ENCODE measurements at regions not wholly inside any gene's neighbourhood (a gene's known extent, or its start where the extent isn't known, plus 50 kb on each side); places are given as distances from the start of the nearest gene placed in this dataset.

GRCh38 chr10:108388706-108389105, 1224.2 kb upstream of the SORCS1 start:
- no peaks in the 10 kb centered on the region for H3K27me3 ChIP-seq (ENCODE audit: insufficient read depth)
- no peaks in the 10 kb centered on the region for H3K27me3 Mint-ChIP-seq (ENCODE audit: insufficient read depth, low read depth, poor library complexity)
- no peaks in the 10 kb centered on the region for H3F3A ChIP-seq (replicated peaks; ENCODE audit: low read depth)
- TF ChIP-seq, protein P1, sequence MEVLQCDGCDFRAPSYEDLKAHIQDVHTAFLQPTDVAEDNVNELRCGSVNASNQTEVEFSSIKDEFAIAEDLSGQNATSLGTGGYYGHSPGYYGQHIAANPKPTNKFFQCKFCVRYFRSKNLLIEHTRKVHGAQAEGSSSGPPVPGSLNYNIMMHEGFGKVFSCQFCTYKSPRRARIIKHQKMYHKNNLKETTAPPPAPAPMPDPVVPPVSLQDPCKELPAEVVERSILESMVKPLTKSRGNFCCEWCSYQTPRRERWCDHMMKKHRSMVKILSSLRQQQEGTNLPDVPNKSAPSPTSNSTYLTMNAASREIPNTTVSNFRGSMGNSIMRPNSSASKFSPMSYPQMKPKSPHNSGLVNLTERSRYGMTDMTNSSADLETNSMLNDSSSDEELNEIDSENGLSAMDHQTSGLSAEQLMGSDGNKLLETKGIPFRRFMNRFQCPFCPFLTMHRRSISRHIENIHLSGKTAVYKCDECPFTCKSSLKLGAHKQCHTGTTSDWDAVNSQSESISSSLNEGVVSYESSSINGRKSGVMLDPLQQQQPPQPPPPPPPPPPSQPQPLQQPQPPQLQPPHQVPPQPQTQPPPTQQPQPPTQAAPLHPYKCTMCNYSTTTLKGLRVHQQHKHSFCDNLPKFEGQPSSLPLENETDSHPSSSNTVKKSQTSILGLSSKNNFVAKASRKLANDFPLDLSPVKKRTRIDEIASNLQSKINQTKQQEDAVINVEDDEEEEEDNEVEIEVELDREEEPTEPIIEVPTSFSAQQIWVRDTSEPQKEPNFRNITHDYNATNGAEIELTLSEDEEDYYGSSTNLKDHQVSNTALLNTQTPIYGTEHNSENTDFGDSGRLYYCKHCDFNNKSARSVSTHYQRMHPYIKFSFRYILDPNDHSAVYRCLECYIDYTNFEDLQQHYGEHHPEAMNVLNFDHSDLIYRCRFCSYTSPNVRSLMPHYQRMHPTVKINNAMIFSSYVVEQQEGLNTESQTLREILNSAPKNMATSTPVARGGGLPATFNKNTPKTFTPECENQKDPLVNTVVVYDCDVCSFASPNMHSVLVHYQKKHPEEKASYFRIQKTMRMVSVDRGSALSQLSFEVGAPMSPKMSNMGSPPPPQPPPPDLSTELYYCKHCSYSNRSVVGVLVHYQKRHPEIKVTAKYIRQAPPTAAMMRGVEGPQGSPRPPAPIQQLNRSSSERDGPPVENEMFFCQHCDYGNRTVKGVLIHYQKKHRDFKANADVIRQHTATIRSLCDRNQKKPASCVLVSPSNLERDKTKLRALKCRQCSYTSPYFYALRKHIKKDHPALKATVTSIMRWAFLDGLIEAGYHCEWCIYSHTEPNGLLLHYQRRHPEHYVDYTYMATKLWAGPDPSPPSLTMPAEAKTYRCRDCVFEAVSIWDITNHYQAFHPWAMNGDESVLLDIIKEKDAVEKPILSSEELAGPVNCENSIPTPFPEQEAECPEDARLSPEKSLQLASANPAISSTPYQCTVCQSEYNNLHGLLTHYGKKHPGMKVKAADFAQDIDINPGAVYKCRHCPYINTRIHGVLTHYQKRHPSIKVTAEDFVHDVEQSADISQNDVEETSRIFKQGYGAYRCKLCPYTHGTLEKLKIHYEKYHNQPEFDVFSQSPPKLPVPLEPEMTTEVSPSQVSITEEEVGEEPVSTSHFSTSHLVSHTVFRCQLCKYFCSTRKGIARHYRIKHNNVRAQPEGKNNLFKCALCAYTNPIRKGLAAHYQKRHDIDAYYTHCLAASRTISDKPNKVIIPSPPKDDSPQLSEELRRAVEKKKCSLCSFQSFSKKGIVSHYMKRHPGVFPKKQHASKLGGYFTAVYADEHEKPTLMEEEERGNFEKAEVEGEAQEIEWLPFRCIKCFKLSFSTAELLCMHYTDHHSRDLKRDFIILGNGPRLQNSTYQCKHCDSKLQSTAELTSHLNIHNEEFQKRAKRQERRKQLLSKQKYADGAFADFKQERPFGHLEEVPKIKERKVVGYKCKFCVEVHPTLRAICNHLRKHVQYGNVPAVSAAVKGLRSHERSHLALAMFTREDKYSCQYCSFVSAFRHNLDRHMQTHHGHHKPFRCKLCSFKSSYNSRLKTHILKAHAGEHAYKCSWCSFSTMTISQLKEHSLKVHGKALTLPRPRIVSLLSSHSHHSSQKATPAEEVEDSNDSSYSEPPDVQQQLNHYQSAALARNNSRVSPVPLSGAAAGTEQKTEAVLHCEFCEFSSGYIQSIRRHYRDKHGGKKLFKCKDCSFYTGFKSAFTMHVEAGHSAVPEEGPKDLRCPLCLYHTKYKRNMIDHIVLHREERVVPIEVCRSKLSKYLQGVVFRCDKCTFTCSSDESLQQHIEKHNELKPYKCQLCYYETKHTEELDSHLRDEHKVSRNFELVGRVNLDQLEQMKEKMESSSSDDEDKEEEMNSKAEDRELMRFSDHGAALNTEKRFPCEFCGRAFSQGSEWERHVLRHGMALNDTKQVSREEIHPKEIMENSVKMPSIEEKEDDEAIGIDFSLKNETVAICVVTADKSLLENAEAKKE (CRISPR knock-in tag; IDR thresholded peaks at IDR 0.05) = no peak
- TF ChIP-seq ZNF331 (CRISPR knock-in tag; IDR thresholded peaks at IDR 0.05; ENCODE audit: low read depth) = no peak
- TF ChIP-seq EZH2phosphoT487 (IDR thresholded peaks at IDR 0.05; ENCODE audit: unreplicated experiment) = no peak
- no peak for TF ChIP-seq STAT1 (IDR thresholded peaks at IDR 0.05; ENCODE audit: unreplicated experiment)
- no peak for TF ChIP-seq EZH2 (IDR thresholded peaks at IDR 0.05; ENCODE audit: low read depth, unreplicated experiment)
- no peak for TF ChIP-seq CTCF (conservative IDR thresholded peaks at IDR 0.05; ENCODE audit: low read depth in 2 of 2)
- TF ChIP-seq NANOG (IDR thresholded peaks at IDR 0.05; ENCODE audit: borderline replicate concordance) = no peak
- TF ChIP-seq CREB1 (CRISPR knock-in tag; IDR thresholded peaks at IDR 0.05; ENCODE audit: low read depth) = no peak
- no peak for TF ChIP-seq POLR2AphosphoS5 (IDR thresholded peaks at IDR 0.05; ENCODE audit: low read depth)
- no peak for TF ChIP-seq ZNF114 (CRISPR knock-in tag; IDR thresholded peaks at IDR 0.05)
- TF ChIP-seq JUNB (IDR thresholded peaks at IDR 0.05; ENCODE audit: unreplicated experiment) = no peak
- TF ChIP-seq, protein P2, sequence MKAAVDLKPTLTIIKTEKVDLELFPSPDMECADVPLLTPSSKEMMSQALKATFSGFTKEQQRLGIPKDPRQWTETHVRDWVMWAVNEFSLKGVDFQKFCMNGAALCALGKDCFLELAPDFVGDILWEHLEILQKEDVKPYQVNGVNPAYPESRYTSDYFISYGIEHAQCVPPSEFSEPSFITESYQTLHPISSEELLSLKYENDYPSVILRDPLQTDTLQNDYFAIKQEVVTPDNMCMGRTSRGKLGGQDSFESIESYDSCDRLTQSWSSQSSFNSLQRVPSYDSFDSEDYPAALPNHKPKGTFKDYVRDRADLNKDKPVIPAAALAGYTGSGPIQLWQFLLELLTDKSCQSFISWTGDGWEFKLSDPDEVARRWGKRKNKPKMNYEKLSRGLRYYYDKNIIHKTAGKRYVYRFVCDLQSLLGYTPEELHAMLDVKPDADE (IDR thresholded peaks at IDR 0.05) = no peak
- TF ChIP-seq REST (IDR thresholded peaks at IDR 0.05; ENCODE audit: unreplicated experiment) = no peak
- 0 out of 2 replicates have a peak overlapping the region, but pooled peaks have one; percentile 9 for H2AFZ ChIP-seq
- no peak overlapping the region for H3K27ac ChIP-seq (ENCODE audit: low read depth)
- no peak for DNase-seq (ENCODE audit: low spot score)
- H3K36me3 Mint-ChIP-seq (ENCODE audit: low read depth) = no peaks in the 10 kb centered on the region
- no peaks in the 10 kb centered on the region for H3K9me3 Mint-ChIP-seq
- H3K4me2 ChIP-seq = no peak overlapping the region
- H3K36me3 ChIP-seq (ENCODE audit: insufficient read depth) = no peaks in the 10 kb centered on the region
- H3K79me2 ChIP-seq (replicated peaks; ENCODE audit: insufficient read depth) = no peaks in the 10 kb centered on the region
- no peak overlapping the region for H3K4me3 ChIP-seq
- H4K20me1 ChIP-seq (replicated peaks; ENCODE audit: insufficient read depth) = no peaks in the 10 kb centered on the region
- peaks cover 5% of the 10 kb centered on the region for H3K4me1 Mint-ChIP-seq
- peaks cover 7% of the 10 kb centered on the region for H3K4me1 ChIP-seq (ENCODE audit: insufficient read depth)
- H3K4me3 Mint-ChIP-seq = no peak overlapping the region
- no peak overlapping the region for H3K27ac Mint-ChIP-seq
- ATAC-seq = no peak
- no peaks in the 10 kb centered on the region for H3K9me2 ChIP-seq (ENCODE audit: insufficient read depth)

All from GM23338 (cell line).